ENCODE measurements at regions not wholly inside any gene's neighbourhood (a gene's known extent, or its start where the extent isn't known, plus 50 kb on each side); places are given as distances from the start of the nearest gene placed in this dataset.

DNA sequence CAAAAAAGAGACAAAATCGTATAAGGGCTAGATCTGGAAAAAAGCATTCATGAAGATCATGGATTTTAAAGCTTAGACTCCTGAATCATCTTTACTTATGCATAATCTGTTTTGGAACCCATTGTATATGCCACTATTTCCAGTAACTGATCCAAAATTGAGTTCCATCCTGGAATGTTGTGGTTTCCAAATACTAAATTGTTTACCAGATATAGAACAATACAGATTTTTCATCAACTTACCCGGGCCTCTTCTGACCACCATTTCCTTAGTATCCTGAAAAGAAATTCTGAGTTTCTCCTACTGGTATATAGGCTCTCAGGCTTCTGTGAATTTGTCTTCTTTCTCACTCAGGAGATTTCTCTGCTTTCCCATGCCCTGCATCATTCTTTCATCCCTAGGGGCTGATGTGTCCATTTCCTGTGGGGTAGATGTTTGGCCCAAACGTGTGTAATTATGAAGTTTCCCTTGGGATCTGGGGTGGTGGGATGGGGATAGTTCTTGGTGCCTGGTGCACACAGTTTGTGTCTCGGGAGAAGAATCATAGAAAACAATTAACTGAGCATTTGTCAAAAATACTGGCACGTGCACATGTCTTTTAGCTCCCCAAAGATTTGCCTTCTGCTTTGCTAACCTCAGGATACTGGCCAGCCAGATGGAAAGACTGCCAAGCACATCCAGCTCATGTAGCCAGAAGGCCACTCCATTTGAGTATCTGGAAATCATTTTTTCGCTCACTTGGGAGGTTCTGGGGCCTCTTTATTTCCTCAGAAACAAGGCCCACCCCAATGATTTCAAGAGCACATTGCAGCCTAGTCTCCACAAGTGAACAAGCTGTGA lies 127.8 kb downstream of the NTMT2 start:
- no peak for DNase-seq

DNA sequence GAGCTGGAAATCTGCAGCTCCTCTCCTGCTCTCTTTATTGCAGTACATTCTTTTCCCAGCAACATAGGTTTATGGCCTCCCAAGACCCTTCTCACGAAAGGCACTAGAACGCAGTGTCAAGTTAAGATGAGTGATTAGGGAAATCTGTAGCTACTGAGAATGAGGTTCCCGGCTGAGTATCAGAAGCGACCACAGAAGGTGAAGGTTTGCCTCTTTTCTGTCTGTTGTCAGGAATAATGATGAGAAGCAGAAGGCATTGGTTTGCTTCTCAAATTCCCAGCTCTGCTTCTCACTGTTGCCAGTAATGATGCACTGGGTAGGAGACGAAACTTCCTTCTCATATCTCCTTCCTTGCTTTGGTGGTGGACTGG lies 128.4 kb downstream of the NTMT2 start:
- DNase-seq = no peak

DNA sequence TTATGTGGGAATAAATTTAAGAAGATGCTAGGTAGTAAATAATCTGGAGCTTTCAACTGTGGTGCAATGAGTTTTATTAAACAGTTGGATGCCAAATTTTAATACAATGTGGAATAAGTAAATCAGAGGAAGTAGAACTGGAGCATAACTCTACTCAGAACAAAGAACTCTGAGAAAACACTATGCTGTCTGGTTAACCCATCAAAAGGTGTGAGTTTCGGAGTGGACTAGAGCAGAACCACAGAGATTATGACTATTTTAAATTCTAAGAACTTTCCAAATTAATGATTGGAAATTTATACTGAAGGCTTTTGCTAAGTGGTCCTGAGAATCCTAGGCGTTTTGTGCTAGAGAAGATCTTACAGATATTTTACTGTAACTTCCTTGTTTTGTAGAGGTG lies 132.2 kb downstream of the NTMT2 start:
- DNase-seq = no peak

DNA sequence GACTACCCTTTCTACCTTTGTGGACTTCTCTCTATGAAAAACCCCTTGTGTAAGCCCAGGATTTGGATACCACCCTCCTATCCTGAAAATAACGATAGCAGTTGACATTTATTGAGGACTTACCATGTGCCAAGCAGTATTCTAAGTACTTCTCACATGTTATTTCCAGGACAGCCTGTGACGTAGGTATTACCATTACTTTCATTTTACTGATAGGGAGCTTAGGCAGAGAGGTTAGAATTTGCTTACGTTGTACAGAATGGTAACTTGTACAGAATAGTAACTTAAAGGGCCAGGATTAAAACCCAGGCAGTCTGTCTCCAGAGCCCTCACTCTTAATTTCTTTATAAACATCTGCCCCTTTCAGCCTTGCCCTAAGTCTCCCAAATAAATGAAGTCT lies 138.3 kb downstream of the NTMT2 start:
- DNase-seq = no peak

DNA sequence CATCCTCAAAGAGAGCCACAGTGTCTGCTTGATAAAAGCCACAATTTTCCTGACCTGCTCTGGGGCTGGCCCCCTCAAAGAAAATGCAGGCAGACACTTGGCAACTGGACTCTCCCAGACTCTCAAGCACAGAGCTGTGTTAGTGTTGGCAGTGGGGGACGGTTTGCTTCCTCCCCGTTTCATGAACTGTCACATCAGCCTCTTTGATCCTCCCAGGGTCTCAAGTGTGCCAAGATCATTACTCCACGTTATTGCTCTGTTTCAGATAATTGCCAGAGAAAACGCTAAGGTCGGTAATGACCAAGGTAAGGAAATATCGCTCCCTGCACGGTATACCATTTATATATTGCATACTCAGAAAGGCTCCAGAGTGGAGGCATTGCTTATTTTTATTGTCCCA lies 138.8 kb downstream of the NTMT2 start:
- DNase-seq = no peak

DNA sequence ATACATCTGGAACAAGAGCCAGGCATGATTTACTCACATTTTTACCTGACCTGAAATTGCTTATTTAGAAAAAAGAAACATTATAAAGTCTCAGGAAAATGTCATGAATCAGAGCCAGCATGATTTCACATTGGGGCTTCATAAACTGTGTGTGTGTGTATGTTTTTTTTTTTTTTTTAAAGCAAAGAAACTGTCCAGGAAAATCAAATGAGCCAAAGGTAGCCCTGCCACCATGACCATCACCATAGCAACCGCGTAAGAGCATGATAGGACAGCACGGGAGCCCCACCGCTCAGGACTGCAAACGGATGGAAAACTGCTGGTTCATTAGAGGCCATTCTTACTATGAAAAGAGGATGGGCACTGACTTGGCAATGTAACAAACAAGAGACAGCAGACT lies 139.2 kb downstream of the NTMT2 start:
- no peak for DNase-seq

DNA sequence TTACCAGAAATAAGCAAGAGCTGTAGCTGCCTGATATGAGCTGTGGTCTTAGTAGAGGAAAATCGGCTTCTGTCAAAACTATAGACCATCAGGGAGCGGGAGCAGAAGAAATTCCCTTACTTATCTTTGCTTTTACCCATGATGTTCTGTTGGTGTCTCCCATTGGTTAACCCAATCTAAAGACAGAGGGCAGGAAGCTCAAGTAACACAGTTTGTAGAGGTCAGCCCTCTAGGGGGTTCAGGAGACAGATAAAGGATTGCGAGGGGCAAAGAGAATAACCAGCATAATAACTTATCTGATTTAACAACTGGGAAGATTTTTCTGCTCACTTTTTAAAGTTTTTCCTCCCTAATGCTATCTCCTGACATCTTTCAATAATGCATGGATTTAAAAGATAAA lies 142.4 kb downstream of the NTMT2 start:
- DNase-seq = no peak

DNA sequence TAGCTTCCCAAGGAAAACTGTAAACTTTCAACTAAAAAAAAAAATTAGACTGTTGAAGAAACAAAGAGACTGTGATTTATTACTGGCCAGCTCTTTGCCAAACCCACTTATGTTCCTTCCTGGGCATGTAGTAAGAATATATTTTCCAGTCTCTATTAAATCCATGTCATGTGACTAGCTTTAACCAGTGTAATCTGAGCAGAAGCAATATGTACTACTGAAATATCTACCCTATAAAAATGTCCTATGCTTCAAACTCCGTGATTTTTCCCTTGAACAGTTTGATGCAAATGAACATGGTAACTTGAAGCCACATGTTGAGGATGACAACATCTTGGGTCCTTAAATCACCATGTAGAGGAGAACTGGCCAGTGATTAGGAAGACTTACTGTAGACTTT lies 144.5 kb downstream of the NTMT2 start:
- no peak for DNase-seq

DNA sequence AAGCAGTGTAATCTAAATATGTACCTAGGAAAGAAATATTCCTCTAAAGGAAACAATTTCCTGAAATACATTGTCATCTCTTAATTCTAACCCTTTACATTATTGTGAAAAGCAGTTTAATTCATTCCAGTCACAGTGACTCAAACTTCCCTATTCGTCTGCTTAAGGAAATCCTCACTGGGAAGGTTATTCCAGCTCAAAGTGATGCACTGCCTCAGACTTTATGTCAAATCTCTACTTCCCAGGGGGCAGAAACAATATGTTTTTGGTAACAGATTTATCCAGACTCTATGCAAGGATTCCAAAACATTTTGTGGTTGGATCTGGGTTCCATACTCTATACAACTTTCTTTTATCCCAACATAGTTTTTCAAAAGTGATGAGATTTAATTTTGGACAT lies 145.2 kb downstream of the NTMT2 start:
- no peak for DNase-seq

DNA sequence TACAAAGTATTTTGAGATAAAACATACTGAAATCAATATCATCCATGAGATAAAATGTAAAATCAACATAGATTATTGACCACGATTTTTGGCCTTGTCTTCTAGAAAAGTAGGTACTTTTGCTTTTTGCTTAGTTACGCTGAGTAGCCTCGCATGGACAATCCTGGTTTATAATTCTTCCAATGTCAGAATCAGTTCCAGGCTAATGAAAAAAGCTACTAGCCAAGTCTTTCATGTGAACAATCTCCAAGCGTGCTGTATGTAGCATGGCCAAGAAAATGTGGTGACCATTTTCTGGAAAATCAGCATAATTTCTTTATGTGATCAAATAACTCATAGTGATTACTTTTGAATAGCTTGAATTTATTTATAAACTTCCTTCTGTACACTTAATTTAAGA lies 145.8 kb downstream of the NTMT2 start:
- no peak for DNase-seq

DNA sequence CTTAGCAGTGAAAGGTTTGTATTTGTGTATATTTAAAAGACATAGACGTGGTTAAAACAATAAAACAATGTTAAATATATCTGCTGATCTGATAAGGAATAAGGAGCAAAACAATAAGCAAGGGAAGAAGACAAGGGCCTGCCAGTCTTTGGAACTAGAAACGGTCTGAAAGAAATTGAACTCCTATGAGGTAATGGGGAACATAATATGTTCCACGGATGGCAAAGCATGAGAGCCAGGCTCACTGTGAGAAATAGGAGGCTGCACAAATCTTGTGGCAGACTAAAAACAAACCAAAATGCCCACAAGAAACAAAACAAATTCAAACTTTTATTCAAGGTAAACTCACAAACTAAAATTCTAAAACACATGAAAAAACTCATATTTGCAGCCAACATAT lies 150.5 kb downstream of the NTMT2 start:
- no peak for DNase-seq

DNA sequence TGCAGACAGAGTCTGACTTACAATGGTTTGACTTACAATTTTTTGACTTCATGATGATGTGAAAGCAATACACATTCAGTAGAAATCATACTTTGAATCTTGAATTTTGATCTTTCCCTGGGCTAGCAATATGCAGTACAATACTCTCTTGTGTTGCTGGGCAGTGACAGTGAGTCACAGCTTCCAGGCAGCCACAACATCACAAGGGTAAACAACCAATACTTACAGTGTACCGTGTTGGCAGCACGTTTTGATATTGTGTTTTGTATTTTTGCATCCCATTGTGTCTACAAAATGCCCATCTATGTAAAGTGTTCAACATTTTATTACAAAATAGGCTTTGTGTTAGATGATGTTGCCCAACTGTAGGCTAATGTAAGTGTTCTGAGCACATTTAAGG lies 150.9 kb downstream of the NTMT2 start:
- no peak for DNase-seq

DNA sequence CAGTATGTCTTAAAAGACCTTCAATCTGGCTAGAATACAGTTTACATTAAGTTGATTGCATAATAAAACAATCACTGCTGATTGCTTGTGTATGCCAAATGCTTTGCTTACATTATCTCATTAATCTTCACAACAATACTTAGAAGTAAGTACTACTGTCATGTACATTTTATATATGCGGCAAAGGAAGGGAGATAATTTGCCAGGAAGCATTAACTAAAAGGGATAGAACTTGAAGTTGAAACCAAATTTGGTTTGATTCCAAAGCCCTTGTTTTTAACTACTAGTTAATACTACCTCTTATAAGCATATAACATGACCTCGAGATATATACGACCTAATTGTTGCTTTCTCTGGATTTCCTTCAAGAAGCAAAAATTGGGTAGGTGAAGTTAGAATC lies 155.8 kb downstream of the NTMT2 start:
- no peak for DNase-seq

DNA sequence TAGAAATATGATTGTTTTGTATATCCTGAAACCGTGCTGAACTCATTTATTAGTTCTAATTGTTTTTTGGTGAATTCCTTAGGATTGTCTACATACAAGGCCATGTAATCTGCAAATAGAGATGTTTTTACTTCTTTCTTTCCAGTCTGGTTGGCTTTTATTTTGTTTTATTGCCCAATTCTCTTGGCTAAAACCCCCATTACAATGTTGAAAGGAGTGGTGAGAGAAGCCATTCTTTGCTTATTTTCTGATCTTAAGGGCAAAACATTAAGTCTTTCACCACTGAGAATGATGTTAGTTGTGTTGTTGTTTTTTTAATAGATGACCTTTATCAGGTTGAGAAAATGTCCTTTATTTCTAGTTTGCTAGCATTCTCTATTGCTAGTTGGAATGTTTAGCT lies 157.3 kb downstream of the NTMT2 start:
- DNase-seq = no peak

DNA sequence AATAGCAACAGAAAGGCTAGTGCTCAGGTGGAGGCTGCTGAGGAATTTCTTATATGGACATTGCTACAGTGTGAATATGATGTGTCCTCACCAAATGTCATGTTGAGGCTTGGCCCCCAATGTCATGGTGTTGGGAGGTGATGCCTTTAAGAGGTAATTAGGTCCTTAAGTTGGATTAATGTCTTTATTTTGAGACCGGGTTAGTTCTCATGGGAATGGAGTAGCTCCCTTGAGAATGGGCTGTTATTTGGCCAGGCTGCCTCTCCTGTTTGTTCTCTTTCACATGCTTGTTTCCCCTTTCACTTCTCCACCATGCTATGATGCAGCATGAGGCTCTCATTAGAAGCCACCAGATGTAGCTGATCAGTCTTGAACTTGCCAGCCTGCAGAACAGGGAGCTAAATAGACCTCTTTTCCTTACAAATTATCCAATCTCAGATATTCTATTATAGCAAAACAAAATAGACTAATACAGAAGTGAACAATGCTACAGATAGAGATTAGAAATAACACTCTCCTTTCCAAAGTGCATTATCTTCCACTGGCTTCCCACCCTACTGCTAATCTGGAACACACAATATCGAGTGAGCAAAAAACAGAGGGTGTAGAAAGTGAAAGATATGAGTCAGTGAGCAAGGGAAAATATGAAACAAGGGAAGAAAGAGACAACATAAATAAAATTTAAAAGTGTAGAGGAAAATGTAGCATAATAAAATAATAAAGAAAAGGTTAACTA lies 160.2 kb downstream of the NTMT2 start:
- no peak for DNase-seq

DNA sequence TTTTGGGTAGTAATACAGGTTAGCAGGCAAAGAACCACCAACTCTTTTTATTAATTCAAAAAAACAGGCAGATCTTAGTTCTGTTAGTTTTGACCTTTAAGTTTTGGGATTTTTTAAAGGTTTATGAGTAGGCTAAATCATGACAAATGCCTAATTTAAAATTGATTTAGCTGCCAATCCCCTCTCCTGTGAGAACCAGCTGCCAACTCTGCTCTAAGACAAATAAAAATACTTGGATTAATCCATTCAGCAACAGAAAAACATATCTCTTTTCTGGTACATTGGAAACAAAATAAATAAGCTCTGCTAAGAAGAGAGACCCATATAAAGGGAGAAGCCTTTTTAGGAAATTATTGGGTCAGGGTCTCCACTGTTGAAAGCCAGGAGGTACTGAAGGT lies 160.8 kb downstream of the NTMT2 start:
- DNase-seq = no peak

DNA sequence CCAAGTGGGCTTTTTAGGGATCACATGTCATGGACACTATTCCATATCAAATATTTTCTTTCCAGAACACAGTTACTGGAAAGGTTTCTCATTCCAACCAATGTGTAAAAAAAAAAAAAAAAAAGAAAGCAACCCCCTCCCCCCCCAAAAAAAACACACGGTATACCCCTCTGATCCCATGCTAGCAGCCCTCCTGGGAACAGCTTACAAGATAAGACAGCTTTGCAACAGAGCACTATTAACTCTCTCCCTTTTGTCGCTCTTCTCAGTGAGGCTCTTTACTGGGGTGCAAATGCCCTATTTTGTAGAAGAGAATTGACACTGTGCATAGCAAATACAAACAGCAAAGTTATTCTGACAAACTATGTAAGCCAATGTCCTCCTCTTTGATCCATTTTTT lies 161.2 kb downstream of the NTMT2 start:
- no peak for DNase-seq

DNA sequence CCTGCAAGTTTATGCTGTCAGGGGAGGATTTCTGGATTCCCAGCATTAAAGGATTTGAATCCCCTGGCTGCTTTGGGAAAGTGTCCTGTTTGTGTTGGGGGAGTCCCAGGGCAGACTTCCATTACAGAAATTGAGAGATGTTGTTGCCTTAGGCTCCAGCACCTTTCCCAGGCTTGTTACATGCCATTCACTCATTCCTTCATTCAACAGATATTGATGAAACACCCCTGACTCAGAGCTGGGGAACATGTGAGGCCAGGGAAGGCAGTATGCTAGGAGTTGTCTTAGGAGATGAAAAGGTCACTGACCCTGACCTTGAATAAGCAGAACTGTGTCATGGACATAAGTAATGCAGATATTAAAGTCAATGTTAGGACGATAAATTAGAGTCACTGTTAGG lies 161.7 kb downstream of the NTMT2 start:
- DNase-seq = no peak

DNA sequence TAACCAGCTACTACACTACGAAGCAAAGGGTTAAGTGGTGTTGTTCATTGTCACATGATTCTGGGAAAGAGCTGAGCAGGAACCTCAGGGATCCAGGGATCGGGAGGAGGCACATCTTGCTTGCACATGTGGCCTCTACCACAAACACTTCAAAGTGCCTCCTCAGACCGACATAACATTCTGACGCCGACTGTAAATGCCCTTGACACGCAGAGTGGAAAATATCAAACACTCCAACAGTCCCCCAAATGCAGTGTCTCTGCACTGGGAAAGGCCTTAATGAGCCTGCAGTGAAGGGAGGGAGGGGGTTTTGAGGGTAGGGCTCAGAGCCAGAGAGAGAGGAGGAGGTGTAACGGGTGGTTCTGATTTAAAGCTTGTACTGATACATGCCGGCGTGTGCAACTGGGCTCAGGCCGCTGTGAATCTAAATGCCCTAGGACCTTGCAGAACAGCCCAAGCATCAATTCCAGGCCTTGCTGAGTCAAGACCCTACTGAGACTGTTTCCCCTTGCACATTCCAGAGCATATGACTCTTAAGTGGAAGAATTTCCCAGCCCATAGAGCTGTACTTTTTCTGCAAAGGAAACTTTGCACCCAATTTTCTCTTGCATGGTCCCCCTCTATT lies 163.7 kb downstream of the NTMT2 start:
- no peak for DNase-seq

DNA sequence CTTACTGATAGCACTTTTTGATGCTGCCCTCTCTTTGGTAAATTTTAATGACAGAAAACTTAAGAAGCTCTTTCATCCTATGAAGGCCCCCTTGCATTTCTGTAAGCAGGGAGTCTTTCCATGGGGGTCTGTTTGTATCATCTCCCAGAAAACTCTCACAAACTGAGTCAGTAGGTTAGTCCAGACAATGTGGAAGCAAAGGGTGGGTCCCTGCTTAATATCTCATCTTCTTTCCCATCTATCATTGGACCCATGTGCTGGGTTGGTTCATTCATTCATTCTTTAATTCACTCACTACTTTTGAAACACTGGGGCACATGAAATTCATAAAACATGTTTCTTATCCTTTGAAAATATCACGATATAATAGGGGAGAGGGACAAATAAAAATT lies 164.3 kb downstream of the NTMT2 start:
- no peak for DNase-seq

DNA sequence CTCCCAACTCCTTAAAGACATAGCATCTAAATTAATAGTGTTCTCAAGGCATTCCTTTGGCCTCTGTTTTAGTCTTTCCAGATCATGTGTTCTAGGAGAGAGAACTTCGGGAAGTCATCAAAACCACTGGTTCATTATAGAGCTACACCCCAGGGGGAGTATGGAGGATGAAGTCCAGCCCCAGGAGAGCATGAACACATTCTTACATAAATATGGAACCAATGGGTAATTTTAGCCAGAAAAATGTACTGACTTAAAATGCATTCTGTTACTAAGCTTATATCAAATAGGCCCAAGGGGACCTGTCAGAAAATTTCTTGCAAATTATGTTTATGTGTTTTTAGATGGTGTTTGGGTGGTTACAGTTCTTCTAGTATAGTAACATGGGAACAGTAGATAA lies 165.2 kb downstream of the NTMT2 start:
- DNase-seq = no peak

DNA sequence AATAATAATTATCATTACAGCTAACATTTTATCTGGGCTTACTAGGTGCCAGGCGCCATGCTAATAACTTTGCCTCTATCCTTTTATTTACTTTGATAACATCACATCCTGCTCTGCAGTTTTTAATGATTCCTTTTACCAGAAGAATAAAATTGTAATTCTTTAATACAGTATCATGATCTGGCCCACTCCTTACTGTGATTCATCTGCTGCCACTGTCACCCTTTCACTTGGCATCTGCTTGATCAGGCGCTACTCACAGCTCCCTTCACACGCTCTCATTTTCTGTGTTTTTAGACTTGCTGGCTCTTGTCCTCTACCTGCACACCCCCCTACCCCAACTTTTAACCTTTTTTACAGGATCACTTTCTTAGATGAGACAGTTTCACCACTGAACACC lies 167.5 kb downstream of the NTMT2 start:
- DNase-seq = no peak

DNA sequence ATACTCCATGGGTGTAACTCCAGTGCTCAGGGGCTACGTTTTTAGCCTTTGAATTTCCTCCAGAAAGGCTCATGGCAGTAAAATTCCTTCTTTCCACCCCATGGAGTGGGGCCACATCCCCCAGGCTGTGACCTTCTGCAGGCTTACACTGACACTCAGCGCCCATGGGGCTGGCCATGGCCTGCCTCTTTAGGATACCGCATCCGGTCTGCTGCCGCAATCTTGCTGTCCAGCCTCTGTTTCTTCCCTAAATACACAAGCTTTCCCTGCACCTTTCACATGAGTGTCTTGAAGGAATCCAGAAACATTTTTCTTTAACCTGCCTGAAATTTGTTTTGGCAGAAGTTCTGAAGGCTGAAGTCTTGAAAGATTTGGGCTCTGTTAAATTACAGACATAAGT lies 170.5 kb downstream of the NTMT2 start:
- DNase-seq = no peak

DNA sequence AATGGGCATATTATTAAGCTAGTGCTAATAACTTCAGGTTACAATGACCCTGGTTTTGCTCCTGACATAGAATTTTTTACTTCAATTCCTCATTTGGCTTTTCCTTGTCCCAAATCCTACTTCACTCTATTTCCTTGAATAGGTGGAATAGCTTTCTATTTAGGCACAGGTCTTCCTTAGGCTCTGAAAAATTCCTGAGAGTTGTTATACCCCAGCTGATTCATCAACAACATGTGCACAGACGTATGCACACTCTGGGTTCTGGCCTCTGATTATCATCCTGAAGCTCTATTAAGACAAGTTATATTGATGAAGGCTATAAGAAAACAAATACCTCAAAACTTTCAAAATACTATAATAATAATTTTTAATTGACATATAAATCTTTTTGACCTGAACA lies 172.4 kb downstream of the NTMT2 start:
- DNase-seq = no peak

All from GDM1 (cell line).